NCI-H146 (cell line): ENCODE measurements at regions not wholly inside any gene's neighbourhood (a gene's known extent, or its start where the extent isn't known, plus 50 kb on each side); places are given as distances from the start of the nearest gene placed in this dataset.

ENCODE experiments used
- DNase-seq: peaks from one replicate; lab custom pipeline; 2025; lab: John Stamatoyannopoulos, UW

DNA sequence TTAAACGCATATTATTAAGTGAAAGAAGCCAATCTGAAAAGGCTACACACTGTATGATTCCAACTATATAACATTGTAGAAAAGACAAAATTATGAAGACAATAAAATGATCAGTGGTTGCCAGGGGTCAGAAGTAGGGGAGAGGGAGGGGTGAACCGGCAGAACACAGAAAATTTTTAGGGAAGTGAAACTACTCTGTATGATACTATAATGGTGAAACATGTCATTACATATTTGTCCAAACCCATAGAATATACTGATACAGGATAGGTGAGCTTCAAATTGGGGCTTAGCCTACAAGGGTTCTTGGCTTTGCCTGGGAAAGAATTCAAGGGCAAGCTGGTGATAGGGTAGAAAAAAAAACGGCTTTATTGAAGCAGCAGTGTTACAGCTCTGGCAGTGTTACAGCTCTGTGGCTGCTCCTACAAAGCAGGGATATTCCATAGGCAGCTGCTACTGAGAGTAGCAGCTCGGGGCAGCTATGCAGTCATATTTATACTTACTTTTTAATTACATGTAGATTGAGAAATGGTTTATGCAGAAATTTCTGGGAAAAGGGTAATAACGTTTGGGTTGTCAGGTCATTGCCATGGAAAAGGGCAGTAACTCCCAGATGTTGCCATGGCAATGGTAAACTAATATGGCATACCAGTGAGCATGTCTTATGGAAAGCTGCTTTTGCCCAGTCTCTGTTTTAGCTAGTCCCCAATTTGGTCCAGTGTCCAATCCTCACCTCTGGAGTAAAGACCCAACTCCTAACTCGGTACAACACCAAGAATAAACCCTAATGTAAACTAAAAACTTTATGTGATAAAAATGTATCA lies 125.1 kb upstream of the SLC25A36 start:
- DNase-seq: peak; percentile 42

DNA sequence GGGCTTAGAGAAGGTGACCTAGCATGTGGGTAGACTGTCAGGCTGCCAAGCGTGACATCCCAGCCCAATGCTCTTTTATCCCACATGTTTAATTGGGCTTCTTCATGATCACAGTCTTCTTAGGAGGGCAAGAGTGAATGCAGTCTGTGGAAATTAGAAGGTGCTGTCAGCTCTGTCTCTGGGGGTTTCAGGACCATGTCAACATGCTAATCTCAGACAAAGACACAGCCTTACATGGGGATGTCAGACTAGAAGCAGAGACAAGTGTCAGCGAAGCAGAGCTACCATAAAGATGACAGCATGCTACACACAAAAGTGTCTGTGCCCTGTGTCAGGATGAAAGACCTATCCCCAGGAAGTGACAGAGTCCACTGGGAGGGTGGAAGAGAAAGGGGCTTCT lies 120.1 kb upstream of the SLC25A36 start:
- DNase-seq: no peak

DNA sequence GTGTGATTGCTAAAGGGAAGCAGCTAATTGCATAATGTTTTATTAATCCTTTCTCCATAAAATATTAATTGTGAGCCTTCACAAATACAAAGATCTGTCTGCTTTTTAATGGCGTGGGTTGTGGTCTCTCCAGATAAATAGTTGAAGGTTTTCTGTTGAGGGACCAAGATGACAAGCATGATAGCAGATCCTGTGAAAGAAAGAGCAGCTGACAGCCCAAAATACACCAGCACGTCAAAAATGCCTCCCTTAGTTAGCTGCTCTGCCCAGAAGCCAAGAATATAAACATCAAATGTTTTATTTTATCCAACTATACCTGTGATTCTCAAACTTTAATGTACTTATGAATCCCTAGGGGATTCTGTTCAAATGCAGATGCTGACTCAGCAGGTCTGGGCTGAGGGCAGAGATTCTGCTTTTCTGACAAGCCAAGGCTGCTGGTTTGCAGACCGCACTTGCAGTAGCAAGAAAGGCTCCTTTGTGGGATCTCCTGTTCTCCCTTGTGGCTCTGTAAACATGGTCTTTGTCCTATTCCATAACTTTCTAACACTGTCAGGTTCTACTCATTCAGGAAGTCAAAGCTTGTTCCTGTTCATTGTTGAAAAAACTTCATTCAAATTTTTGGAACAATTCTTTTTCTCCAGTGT lies 119.1 kb upstream of the SLC25A36 start:
- no peak for DNase-seq

DNA sequence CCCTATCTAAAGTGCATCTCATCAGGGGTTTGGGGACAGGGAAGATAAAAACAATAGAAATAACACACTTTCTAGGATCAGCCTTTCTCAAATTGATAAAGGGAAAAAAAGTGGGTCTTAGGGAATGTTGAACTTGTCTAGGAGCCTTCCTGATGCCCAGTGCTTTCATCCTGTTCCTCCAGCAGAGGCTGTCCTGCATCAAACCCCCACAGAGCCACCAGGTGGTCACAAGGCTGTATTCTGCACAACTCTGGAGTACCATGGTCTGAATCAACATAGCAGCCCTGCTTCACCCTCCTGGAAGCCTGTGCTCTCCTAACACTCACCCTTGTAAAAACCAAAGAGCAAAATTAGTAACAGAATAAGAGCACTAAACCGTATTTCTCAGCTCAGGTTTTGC lies 118.5 kb upstream of the SLC25A36 start:
- DNase-seq: no peak

- DNase-seq: no peak
These were observed 113.7 kb upstream of the SLC25A36 start for GRCh38 chr3:140827894-140828293.

- DNase-seq: no peak
These were observed 113.1 kb upstream of the SLC25A36 start for GRCh38 chr3:140828585-140828984.

DNA sequence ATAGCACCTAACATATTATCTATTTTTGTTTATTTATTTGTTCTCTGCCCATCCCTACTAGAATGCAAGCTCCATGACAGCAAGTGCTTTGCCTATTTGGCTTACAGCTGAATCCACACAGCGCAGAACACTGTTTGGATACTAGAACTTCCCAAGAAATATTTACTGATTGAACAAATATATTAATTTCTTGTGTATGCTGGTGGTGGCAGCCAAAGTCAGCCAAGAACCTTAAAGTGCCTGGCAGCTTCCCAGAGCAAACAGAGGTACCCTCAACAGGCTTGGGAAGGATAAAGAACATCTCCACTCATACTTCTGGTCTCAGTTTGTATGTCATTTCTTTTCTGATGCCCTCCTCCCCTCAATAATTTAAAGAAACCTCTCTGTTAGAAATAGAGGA lies 111.8 kb upstream of the SLC25A36 start:
- no peak for DNase-seq

DNA sequence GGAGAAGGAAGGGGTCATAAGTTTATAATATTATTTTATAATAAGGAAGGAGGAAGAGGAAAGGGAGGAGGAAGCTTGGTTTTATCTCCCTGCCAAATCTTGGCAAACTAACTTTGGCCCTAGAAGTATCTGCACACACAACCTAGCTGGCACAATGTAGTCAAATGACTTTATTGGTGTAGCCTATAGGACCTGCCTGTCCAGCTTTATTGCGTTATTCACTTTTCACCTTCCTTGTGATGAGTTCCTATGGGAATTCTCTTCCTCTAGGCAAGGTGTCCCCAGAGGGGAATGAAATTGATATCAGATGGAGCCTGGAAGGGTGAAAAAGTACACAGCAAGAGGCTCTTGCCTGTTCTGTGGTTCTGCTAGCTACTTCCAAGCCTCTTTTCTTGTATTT lies 111.2 kb upstream of the SLC25A36 start:
- DNase-seq: no peak

DNA sequence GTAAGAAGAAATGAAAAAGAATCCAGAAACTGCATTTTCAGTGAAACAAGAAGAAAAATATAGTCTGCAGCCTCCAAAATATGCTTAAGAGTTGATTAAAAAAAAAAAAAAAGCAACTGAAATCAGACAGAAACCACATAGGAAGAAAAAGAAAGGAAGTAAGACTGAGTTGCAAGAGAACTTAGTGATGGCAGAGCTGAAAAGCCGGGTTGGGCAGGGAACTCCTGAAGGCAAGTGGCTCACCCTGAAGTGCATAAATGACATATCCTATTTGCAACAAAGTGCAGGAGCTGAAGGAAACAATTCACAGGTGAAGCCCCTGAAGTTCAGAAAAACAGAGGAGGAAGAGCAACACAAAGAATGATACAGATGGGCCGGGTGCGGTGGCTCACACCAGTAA lies 108.8 kb upstream of the SLC25A36 start:
- DNase-seq: no peak

GRCh38 chr3:140834266-140835037 lies 107.2 kb upstream of the SLC25A36 start:
- DNase-seq: peak; percentile 48

GRCh38 chr3:140842984-140843649 lies 98.5 kb upstream of the SLC25A36 start:
- DNase-seq: no peak

DNA sequence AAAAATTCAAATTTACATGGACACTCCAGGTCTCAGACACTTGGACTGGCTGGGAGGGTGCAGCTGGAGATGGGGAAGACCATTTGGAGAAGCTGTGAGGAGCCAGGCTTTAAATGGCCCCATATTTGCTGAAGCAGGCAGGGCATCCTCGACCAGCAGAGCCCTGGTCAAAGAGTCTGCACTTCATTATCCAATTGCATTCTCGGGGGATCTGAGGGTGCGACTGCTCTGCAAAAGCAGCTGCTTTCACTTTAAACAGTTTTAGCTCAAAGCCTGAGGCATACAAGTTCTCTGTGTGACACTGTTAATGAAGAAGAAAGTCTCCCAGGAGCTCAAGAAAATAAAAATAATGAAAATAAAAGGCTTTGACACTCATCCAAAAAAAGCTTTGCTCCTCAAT lies 98.0 kb upstream of the SLC25A36 start:
- DNase-seq: peak; percentile 28

GRCh38 chr3:140844072-140844471 lies 97.6 kb upstream of the SLC25A36 start:
- no peak for DNase-seq

- DNase-seq: peak; percentile 58
These were observed 95.8 kb upstream of the SLC25A36 start for GRCh38 chr3:140845882-140846281.

- peak; percentile 43 for DNase-seq
These were observed 93.0 kb upstream of the SLC25A36 start for GRCh38 chr3:140848666-140849065.

- no peak for DNase-seq
These were observed 91.3 kb upstream of the SLC25A36 start for GRCh38 chr3:140850210-140850955.

GRCh38 chr3:140854961-140855360 lies 86.7 kb upstream of the SLC25A36 start:
- no peak for DNase-seq

GRCh38 chr3:140856905-140857304 lies 84.7 kb upstream of the SLC25A36 start:
- no peak for DNase-seq

DNA sequence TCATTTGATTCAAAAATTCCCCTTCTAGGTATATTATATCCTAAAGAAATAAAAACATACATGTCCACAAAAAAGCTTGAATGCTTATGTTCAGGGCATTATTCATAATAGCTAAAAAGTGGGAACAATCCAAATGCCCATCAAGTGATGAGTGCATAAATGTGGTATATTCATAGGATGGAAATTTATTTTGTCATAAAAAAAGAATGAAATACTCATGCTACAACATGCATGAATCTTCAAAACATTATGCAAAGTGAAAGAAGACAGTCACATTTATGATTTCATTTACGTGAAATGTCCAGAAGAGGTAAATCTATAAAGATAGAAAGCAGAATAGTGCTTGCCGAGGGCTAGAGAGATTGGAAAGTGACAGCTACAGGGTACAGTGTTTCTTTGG lies 83.6 kb upstream of the SLC25A36 start:
- DNase-seq: no peak

GRCh38 chr3:140859592-140860336 lies 81.9 kb upstream of the SLC25A36 start:
- DNase-seq: peak; percentile 99

GRCh38 chr3:140863580-140864009 lies 78.0 kb upstream of the SLC25A36 start:
- DNase-seq: peak; percentile 89
